IPS DF 19.7 (cell line): ENCODE measurements at regions not wholly inside any gene's neighbourhood (a gene's known extent, or its start where the extent isn't known, plus 50 kb on each side); places are given as distances from the start of the nearest gene placed in this dataset.
A peak's percentile ranks its signal among the peaks of the same experiment; 100 is the strongest.
"Not testable (repeated sequence)": the region's sequence is repeated elsewhere in the genome, so short reads cannot be mapped to it uniquely, and the experiment has no call there.

ENCODE experiments used
- DNase-seq: peaks from one replicate; pipeline ENCODE4 v3.0.0-alpha.2; 2013; ENCODE audit warnings: low read depth, low spot score

DNA sequence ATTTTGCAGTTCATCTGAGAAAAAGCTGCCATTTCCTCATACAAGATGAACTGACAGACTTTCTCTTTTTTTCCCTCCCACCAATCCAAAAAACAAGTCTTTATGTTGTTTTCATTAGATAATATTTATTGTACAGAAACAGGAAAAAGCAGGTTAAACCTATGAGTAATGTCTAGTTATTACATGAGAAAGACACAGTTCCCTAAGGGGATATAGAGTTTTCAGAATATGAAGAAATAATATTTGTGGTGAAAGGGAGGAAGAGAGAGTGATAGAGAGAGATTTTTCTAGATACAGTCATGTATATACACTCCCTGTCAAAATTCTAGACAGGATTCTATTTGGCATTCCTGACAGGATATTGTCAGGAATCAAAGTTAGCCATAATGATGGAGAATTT is 392.4 kb downstream of the BMP2 start:
- no peak for DNase-seq

DNA sequence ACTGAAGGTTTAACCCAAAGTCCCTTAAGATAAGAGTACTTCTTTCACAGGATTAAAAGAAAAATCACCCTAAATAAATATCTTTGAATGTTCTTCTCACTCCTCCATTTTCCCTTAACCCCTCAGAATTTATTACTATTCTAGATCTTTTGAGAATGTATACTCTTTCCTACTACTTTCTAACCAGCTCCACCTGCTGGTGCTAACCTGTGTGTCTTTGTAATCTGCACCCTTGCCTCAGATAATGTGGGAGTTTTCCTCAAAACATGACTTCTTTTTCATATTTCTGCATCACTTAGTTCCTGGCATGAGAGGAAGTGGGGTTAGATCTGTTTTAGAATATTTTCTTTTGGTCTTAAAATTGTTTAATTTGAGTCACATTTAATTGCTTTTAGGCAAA is 394.2 kb downstream of the BMP2 start:
- DNase-seq = no peak

DNA sequence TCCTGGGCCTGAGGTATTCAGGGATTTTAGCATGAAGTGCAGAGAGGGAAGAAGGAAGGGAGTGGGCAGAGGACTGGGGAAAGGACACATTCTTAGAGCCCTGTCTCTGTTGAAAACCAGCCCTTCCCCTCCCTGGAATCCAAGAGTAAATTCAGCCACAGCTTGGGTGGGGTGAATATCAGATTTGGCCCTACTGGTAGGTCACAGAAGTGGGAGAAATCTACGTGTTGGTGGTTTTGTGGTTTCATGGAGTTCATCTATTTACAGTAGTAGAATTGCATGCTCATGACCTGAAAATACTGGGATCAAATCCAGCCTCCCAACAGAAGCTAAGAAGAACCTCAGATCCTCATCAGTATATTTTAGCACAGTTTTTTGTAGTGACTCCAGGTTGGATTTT is 404.4 kb downstream of the BMP2 start:
- DNase-seq = no peak

DNA sequence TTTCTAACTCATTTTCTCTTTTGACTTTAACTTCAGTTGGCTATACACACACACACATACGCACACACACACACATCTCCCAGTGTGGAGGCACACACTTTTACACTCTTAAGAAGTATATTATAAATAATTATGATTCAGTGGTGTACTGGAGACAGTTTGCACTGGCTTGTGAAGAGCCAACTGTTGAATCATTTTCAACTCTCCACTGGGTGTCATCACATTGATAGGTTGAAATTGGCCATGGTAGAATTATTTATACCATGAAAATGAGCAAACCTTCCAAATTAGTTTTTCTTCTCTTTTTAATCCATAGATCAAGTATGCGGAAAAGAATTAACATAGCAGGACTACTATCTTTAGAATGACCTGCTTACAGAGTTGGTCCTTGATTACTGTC is 407.1 kb downstream of the BMP2 start:
- no peak for DNase-seq

DNA sequence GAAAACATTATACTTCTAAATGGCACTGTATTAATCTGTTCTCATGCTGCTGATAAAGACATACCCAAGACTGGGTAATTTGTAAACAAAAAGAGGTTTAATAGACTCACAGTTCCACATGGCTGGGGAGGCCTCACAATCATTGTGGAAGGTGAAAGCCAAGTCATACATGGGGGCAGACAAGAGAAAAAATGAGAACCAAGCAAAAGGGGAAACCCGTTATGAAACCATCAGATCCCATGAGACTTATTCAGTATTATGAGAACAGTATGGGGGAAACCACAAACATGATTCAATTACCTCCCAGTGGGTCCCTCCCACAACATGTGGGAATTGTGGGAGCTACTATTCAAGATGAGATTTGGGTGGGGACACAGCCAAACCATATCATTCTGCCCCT is 408.3 kb downstream of the BMP2 start:
- DNase-seq = not testable (repeated sequence)

DNA sequence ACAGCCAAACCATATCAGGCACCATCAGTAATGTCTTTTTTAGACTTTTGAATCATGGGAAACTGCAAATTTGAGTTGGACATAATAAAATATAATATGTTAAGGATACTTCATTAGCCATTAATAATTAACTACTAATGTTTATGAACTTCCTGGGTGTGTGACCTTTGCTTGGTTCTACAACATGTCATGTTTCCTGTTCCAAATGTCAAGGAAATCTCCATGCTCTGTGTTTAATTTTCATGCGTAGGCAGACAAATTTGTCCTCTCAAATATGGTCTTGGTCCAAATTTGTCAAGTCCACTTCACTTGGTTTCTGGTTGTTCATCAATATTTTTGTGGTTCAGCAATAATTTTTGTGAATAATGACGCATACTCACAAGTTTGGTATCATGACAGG is 410.5 kb downstream of the BMP2 start:
- DNase-seq = no peak

DNA sequence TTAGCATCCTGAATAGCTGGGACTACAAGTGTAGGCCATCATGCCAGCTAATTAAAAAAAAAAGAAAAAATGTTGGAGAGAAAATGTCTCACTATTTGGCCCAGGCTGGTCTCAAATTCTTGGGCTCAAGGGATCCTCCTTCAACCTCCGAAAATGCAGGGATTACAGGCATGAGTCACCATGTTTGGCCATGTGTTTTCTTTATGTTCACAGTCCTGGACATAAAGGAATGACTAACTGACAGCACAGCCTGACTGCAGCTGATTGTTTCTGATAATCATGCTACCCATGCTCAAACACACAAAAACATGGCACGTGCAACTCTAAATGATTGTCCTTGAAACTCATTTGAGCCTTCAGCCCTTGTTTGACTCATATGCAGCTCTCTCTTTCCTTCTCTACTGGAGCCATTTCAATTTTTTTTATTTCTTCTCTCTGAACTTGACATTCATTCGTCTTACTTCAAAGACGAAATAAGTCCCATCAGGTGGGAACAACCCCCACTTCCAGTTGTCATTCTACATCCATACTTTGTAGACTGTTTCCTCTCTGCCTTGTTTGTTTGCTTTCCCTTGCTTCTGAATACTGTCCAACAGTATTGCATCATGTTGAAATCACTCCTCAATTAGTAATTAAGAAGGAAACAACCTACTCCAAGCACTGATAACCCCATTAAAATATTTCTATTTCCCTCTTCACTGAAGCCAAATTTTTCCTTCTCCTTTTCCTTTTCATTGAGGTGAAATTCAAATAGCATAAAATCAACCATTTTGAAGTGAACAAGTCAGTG is 413.0 kb downstream of the BMP2 start:
- DNase-seq = no peak

DNA sequence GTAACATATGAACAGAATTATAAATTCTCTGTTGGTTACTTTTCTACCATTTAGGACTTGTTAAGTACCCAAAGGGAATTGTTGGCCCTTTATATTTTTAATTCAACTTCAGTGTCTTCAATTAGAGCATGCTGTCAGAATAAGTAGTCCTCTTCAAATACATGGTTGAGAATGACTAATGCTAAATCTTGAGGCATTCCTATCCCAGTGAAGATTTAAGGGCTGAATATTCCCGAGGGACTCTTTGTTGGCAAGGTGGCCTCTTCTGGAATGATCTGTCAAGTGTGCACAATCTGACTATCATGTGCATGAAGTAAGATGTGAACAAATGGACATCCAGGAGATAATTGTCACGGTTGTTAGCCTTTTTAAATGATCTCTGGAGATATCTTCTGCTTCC is 421.7 kb downstream of the BMP2 start:
- no peak for DNase-seq

DNA sequence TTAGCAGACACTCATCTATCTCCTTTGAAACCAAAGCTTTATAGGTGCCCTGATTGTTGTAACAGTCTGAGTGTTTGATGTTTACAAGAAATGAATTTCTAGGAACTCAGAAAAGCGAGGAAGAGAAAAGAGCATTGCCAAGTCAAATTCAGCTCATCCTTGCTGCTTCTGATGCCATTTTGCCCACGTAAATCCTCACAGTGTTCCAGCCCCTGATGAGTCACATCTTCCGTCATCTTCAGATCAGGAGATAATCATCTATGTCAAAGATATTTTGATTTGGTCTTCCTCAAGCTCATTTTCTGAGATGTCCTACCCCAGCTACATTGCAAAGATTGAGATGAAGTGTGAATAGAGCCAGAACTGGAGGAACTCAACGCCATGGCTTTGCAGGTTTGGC is 426.2 kb downstream of the BMP2 start:
- DNase-seq = no peak

DNA sequence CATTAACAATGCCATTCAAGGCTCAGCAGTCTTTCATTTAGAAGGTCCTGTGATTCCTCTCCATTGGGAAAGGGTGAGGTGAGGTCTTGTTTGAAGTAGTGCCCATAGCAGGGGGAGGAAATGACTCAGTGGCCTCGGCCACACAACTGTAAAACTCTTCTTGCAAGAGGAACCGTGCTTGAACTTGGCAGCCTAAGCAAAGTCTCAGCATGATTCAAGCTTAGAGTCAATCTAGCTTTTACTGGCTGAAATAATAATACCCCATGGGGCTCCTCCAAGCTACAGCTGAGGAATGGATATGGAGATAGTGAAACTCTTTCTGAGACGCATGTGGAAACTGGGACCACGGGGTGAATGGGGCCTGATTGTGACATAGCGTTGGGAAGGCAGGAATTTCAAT is 428.2 kb downstream of the BMP2 start:
- DNase-seq = no peak

DNA sequence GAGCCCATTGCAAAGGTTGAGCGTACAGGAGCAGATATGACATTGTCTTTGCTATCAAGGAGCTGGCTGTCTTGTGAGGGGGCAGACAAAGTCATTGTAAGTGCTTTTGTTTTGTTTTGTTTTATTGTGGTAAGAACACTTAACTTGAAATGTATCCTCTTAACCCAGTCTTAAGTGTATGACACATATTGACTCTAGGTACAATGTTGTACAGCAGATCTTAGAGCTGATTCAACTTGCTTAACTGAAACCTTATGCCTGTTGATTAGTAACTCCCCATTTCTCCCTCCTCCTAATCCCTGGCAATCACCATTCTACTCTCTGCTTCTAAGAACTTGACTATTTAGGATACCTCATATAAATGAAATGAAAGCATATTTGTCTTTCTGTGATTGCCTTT is 429.0 kb downstream of the BMP2 start:
- DNase-seq = no peak

DNA sequence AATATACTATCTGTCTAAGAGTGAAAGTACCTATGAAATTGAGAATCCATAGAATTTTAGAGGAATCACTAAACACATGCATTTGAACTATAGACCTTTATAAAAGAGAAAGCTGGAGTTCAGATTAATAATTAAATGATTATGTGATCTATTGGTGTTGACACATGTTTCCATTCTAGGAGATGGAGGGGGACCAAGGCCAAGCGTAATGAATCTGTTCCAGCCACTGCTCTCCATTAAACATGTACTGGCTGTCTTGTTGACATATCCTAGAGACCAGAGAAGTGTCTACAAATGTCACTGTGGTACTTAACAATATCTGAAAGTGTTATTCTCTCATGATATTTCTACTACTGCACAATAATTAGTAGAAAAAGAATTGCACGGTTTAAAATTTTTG is 432.4 kb downstream of the BMP2 start:
- DNase-seq = no peak

DNA sequence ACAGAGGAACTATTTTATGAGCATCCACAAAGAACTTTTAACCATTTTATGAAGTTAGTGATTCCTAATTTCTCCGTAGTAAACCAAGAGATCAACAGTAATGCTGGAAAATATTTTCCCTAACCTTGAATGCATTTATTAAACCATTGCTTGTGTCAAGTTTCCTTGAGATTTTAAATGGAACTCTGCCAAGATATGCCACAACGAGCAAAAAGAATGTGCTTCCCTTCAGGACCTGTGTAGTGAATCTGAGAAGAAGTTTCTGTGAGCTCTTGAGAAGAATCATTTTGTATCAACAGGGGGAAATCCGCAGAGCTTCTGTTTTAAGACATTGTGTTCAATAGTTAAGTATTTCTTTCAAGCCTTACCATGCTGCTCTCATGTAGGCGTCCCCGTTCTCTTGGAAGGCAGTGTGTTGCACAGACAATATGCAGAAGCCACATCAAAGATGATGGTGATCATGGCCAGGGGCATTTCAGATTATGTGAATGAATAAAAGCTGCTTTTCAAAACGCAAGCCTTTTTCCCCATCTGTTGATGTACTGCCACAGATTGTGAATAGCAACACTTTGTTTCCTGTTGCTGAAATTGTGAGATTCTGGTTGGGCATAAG is 439.8 kb downstream of the BMP2 start:
- DNase-seq = no peak

DNA sequence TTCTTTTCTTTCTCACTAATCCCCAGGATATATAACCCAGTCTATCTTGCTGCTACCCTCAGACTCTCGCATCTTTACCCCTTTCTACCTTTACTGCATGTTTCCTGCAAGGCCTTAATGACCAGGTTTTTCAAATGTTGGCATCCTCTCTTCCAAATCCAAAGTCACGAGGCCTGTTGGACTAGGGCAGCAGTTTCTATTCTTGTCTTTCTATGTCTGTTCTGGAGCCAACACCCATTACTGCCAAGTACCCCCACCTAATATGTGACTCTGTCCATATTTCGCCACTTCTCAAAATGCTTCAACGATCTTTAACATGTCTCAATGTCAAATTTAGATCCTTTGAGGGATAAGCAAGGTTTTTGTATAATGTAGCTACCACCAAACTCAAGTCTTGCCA is 443.4 kb downstream of the BMP2 start:
- no peak for DNase-seq

DNA sequence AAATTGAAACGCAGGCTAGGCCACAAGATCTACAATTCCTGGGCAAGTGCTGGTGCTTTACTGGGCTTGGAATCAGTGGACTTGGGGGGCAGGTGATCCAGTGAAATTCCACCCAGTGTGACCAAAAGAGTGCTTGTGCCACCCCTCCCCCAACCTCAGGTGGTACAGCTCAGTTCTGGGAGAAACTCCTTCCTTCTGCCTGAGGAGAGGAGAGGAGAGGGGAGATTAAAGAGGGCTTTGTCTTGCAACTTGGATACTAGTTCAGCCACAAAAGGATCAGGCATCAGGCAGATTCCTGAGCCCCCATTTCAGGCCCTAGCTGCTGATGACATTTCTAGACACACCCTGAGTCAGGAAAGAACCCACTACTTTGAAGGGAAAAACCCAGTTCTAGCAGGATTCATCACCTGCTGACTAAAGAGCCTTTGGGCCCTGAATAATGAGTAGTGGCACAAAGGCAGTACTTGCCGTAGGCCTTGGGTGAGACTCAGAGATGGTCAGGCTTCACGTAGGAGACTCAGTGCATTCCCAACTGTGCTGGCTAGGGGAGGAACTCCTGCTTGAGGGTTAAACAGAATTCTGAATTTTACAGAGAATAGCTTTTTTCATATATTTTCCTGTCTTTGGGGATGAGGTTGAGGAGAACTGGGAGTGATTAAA is 446.7 kb downstream of the BMP2 start:
- DNase-seq = peak; percentile 48

DNA sequence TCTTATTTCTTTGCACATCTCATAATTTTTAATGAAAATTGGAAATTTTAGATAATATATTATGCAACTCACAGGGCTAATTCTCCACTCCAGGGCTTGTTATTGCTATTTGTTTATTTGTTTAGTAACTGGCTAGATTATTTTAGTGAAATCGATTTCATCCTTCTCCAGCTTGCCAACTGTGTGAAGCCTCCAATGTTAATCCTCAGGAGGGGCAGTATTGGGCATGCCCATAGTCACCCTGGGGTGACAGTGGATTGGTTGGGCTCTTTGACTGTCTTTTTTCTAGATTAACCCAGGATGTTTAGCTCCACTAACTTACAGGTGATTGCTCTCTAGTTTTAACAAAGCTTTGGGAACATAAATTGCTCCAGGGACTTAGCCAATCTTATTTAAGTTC is 450.1 kb downstream of the BMP2 start:
- no peak for DNase-seq

DNA sequence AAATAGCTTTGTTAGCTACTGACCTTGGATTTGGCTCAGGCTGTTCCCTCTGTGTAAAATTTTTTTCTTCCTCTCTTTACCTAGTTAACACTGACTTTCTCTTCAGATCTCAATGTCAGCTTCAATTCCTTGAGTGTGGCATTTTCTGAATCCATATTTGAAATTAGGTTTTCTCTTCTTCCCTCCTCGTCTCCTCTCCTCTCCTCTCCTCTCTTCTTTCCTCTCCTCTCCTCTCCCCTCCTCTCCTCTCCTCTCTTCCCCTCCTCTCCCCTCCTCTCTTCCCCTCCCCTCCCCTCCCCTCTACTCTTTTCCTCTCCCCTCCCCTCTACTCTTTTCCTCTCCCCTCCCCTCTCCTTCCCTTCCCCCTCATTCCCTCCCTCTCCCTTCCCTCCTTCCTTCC is 453.3 kb downstream of the BMP2 start:
- DNase-seq = no peak

DNA sequence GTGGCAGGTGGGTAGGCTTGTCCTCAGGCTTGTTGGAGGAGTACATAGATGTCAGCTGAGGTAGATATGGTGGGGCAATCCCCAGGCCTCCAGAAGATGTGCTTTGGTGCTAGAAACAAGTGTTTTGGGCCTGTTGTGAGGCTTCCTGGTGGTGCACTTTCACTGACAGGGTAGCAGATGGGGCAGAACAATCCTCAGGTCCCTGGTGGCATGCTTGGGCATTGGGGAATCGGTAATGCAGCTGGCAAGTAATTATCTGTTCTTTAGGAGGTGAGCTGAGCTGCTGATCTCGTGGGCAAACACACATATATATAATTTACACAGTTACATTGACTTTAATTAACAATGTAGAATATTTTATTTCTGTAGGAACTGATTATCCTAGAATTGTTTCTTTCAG is 458.7 kb downstream of the BMP2 start:
- DNase-seq = no peak

DNA sequence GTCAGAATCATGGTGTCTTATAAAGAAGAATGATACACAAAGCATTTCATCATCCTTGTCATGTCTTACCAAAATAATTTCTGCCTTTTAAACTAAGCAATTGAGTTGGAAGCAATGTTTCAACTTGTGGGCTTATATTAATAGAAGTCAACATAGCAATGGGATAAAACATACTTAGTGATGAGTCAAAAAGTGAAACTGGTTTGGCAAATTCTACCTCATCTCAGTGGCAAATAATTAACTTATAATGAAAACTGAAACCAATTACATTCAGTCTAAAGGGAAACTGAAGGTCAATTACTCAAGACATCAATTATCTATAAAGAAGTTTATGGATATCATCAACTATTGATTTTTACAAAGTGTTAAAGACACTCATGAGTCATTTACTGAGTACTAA is 463.8 kb downstream of the BMP2 start:
- no peak for DNase-seq

DNA sequence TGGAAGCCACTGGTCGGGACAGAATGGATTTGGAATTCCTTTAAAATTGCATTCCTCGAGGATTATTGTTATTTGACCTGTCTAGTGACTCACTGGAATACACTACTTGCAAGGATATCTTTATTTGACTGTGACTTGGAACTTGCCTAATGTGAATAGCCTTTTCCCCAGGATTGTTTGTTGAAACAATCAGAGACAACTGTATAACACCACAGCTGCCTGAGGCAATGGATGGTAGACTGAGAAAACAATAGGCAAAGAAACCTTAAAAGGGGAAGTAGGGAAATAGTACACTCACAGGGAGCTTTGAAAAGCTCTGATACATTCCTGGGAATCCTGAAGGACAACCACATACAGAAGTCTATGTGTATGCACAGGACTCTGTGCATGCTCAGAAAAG is 465.3 kb downstream of the BMP2 start:
- no peak for DNase-seq

DNA sequence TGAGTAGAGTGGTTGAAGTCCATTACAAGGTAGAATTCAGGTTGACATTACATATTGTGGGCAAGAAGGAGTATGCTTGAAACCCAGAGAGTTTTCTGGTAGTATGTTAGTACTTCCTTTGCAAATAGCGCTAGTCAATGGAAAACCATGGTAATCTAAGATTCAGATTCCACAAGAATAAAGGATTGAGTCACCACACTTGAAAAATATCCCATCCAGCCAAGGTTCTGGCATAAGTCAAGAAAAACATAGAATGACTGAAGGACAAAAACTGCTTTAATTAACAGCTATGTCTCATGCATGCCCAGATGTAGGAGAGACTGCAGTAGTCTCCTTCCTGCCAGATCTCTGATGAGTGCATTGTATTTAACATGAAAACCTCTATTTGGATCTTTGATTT is 469.8 kb downstream of the BMP2 start:
- DNase-seq = no peak

DNA sequence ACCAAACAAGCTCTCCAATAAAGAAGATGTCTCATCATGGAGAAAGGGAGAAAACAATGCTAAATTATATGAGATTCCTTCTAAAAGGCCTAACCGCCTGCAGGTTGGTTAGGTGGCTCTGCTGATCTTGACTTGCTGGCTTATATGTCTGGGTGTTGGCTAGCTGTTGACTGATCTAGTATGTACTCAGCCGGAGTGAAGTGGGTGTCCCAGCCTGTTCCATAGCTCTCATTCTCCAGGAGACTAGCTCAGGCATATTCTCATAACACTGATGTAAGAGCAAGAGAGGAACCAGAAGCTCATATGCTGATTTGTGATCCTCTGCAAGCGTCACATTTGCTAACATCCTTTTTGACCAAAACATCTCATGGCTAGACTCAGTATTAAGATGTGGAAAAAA is 473.0 kb downstream of the BMP2 start:
- no peak for DNase-seq
